Brain microvascular endothelial cell (primary cell): ENCODE measurements at regions not wholly inside any gene's neighbourhood (a gene's known extent, or its start where the extent isn't known, plus 50 kb on each side); places are given as distances from the start of the nearest gene placed in this dataset.
"Not testable (repeated sequence)": the region's sequence is repeated elsewhere in the genome, so short reads cannot be mapped to it uniquely, and the experiment has no call there.

Experiments
- DNase-seq: peaks from one replicate; pipeline ENCODE4 v3.0.0-alpha.2; 2020
- H3K27ac ChIP-seq: fragments of 250-450 bp; sonication (Bioruptor Pico); 2 replicates; pipeline ENCODE4 v1.5.1; 2020; ENCODE audit warnings: mild to moderate bottlenecking, moderate library complexity
- H3K27me3 ChIP-seq: fragments of 250-450 bp; sonication (Bioruptor Pico); replicated peaks from 2 replicates; pipeline ENCODE4 v1.5.1; 2020; ENCODE audit warnings: mild to moderate bottlenecking
- H3K36me3 ChIP-seq: fragments of 250-450 bp; sonication (Bioruptor Pico); replicated peaks from 2 replicates; pipeline ENCODE4 v1.5.1; 2020; ENCODE audit warnings: mild to moderate bottlenecking
- H3K4me3 ChIP-seq: 2 replicates; pipeline ENCODE4 v1.5.1; 2011; ENCODE audit warnings: low read depth, mild to moderate bottlenecking, control low read depth, low read length, moderate library complexity
- CTCF ChIP-seq: IDR thresholded peaks from 2 replicates; pipeline ENCODE4 v1.5.1; 2011; ENCODE audit warnings: low read depth, mild to moderate bottlenecking, moderate library complexity, low read length, control low read depth, inconsistent platforms; ENCODE audit errors: missing control alignments
- in situ Hi-C: cut with HindIII; loops from 2 replicates; pipeline ENCODE4 v1.10.0; 2017; ENCODE audit warnings: low sequenced_read_pairs, low pct_ligation_motif_present

GRCh38 chr17:68148936-68149335, 98.9 kb upstream of the AMZ2 start:
- Histone ChIP-seq H3K36me3 (no peaks in the 10 kb centered on the region), H3K27me3 (no peaks in the 10 kb centered on the region), H3K27ac (no peak overlapping the region), H3K4me3 (no peak overlapping the region)
- in situ Hi-C loops: no loop called here
- TF ChIP-seq CTCF: no peak
- DNase-seq: no peak

GRCh38 chr17:68152161-68152571, 95.7 kb upstream of the AMZ2 start:
- H3K4me3 ChIP-seq: no peak overlapping the region
- DNase-seq: no peak
- no peaks in the 10 kb centered on the region for H3K36me3 ChIP-seq
- in situ Hi-C loops: no loop called here
- no peaks in the 10 kb centered on the region for H3K27me3 ChIP-seq
- H3K27ac ChIP-seq: no peak overlapping the region
- no peak for TF ChIP-seq CTCF

- no peak overlapping the region for H3K4me3 ChIP-seq
- TF ChIP-seq CTCF: no peak
- H3K27ac ChIP-seq: no peak overlapping the region
- in situ Hi-C loops: no loop called here
- no peaks in the 10 kb centered on the region for H3K27me3 ChIP-seq
- H3K36me3 ChIP-seq: no peaks in the 10 kb centered on the region
- no peak for DNase-seq
Observed at GRCh38 chr17:68155692-68156091, 92.2 kb upstream of the AMZ2 start.

- TF ChIP-seq CTCF: no peak
- H3K36me3 ChIP-seq: no peaks in the 10 kb centered on the region
- H3K27me3 ChIP-seq: no peaks in the 10 kb centered on the region
- no peak overlapping the region for H3K27ac ChIP-seq
- no peak for DNase-seq
- in situ Hi-C loops: no loop called here
- no peak overlapping the region for H3K4me3 ChIP-seq
Observed at GRCh38 chr17:68161644-68162428, 86.0 kb upstream of the AMZ2 start.

DNA sequence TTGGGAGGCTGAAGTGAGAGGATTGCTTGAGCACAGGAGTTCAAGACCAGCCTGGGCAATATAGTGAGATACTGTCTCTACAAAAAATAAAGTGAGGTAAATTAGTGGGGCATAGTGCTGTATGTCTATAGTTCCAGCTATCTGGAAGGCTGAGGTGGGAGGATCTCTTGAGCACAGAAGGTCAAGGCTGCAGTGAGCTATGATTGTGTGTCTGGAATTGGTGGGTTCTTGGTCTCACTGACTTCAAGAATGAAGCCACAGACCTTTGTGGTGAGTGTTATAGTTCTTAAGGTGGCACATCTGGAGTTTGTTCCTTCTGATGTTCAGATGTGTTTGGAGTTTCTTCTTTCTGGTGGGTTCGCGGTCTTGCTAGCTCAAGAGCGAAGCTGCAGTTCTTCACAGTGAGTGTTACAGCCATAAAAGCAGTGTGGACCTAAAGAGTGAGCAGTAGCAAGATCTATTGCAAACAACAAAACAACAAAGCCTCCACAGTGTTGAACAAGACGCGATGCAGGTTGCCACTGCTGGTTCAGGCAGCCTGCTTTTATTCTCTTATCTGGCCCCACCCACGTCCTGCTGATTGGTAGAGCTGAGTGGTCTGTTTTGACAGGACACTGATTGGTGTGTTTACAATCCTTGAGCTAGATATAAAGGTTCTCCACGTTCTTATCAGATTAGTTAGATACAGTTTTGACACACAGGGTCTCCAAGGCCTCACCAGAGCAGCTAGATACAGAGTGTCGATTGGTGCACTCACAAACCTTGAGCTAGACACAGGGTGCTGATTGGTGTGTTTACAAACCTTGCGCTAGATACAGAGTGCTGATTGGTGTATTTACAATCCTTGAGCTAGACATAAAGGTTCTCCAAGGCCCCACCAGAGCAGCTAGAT, 79.3 kb upstream of the AMZ2 start:
- H3K36me3 ChIP-seq, H3K4me3 ChIP-seq, DNase-seq, in situ Hi-C loops, H3K27me3 ChIP-seq, H3K27ac ChIP-seq: not testable (repeated sequence)

DNA sequence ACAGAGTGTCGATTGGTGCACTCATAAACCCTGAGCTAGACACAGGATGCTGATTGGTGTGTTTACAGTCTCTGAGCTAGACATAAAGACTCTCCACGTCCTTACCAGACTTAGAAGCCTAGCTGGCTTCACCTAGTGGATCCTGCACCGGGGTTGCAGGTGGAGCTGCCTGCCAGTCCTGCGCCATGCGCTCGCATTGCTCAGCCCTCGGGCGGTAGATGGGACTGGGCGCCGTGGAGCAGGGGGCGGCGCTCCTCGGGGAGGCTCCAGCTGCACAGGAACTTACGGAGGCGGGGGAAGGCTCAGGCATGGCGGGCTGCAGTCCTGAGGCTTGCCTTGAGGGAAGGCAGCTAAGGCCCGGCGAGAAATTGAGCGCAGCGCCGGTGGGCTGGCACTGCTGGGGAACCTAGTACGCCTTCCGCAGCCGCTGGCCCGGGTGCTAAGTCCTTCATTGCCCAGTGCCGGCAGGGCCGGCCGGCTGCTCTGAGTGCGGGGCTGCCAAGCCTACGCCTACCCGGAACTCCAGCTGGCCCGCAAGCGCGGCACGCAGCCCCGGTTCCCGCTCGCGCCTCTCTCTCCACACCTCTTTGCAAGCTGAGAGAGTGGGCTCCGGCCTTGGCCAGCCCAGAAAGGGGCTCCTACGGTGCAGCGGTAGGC, 78.5 kb upstream of the AMZ2 start:
- DNase-seq, H3K27me3 ChIP-seq, H3K4me3 ChIP-seq, H3K36me3 ChIP-seq, H3K27ac ChIP-seq, in situ Hi-C loops: not testable (repeated sequence)
